GM19395 (cell line): ENCODE measurements at regions not wholly inside any gene's neighbourhood (a gene's known extent, or its start where the extent isn't known, plus 50 kb on each side); places are given as distances from the start of the nearest gene placed in this dataset.

ENCODE experiments used
- ATAC-seq: cut with Tn5 transposase; IDR thresholded peaks from one replicate; pipeline ENCODE4 v1.9.1; 2021; ENCODE audit warnings: mild to moderate bottlenecking, moderate library complexity; ENCODE audit not compliant: unreplicated experiment

DNA sequence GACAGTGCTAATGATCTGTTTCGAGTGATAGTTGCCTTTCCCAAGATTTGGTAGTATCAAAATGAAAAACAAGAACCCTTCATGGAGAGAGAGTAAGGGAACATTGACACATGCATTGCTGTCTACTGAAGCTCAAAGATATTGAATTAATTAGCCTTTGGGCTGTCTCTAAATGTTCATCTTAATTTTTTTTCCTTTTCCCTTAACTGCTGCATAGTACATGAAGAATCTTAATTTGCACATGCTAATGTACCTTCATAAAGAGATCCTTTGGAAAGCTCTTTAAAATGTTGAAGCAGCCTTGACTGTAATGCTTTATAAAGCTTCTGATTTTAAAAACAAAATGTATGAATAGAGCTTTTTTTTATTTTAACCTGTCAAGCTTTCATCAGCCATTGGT lies 452.2 kb downstream of the TUSC7 start:
- ATAC-seq = no peak

DNA sequence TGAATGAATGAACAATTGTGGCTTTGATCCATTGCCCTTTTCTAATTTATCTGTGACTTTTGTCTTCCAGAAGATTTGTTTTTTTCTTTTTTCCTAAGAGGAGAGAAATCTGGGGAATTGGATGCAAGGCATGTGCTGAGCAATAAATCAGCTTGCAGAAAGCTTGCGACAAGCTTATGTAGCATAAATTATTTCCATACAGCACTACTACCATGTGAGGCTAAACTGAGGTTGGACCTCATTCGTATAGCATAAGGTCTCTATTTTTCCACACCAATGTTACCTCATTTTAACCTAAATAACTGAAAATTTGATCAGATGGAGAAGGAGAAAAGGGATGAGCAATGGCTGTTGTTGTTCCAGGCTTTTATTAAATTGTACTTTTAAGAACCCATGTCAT lies 455.6 kb downstream of the TUSC7 start:
- ATAC-seq = no peak

DNA sequence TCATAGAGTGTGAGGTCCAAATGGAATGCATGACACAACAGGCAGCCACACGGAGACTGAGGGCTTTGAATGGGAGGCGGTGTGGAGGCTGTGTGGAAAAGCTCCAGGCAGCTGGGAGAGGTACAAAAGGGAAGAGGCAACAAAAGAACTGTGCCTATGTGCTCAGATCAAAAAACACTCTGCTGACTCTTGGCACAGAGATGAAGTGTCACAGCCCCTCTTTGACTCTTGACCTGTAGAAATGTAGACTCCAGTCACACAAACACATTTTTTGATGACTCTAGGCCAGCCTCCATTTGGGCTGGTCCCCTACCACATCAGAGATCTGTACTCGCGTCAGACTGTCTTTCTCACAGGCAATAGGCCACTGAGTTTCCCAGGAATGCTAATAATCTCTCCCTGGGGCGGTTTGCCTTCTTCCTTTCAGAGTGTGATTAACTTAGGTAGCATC lies 456.0 kb downstream of the TUSC7 start:
- ATAC-seq = no peak

DNA sequence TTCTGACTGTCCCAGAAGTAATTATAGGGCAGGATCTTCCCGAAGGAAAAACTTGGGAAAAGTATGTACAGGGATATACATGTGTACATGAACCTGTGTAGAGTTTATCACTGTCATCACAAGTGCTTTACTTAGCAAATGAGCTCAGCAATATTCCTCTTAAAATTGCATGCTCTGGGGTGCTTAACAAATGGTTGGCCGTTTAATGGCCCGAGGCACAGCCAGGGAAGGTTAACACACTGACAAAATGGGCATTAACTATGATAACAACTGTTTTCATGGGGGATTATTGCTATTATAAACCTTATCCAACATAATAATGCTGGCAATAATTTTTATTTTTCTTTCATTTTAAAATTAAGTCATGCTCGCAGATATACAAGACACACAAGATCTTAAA lies 459.3 kb downstream of the TUSC7 start:
- ATAC-seq = no peak

DNA sequence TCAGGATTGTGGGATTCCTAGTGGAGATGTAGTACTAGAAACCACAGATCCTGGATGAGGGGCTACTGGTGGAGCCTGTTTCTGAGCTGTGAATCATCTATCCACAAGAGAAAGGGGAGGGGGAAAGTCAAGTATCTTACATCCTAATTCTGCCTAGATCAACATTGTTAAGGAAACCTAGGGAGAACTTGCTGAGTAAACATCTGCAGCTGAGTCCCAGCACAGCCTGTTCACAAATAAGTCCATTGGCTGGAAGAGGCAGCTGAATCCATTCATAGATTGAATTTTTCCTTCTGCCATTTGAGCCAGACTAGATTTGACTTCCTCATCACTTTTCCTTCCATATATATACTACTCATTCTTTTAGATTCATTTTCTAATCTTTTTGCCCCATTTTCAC lies 460.5 kb downstream of the TUSC7 start:
- ATAC-seq = no peak

DNA sequence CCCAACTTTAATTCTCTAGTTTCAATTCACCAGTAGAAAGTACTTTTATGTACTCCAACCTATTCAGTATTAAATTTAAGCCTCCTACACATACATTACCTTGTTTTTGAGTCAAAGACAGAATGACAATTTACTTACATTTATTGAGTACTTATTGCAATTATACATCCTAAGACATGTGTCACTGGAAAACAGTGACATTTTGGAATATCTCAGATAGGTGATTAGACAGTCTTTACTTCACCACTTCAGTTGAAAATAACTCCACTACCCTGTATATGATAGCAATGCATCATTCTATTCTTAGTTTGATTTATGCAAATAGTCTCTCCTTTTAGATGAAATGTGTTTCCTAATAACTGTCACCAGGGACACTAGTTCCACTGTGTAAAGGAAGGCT lies 461.5 kb downstream of the TUSC7 start:
- ATAC-seq = no peak

DNA sequence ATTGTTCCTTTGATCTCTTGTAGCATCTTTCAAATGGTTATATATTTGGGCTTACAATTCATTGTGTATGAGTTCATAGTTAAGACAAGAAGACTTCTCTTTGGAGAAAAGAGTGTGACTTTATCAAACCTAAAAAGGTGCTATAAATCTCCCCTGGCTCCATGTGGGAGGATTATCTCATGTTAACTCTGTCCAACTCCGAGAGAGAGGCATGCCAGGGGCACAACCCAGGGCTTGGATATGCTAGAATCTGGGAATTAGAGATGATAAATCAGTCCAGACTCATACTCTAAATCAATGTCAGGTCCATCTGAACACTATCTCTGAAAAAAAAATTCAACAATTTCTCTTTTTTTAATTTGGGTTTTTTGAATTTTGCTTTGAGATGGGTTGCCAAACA lies 462.8 kb downstream of the TUSC7 start:
- no peak for ATAC-seq

DNA sequence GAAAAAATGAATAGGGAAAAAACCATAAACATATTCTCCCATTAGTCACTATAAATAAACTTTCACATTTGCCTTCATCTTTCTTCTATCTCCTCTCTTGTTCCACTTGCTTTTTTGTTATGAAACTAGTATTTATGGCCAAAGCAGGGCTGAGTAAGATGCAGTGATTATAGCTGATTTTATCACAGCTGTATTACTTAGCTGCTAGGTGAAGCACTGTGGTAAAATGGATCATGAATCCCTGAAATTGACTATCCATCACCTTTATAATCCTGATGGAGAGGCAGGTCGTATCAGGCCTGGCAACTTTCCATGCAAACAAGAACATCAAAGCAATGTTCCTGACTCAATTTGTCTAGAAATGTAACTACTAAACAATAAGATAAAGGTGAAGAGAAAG lies 471.6 kb downstream of the TUSC7 start:
- no peak for ATAC-seq

DNA sequence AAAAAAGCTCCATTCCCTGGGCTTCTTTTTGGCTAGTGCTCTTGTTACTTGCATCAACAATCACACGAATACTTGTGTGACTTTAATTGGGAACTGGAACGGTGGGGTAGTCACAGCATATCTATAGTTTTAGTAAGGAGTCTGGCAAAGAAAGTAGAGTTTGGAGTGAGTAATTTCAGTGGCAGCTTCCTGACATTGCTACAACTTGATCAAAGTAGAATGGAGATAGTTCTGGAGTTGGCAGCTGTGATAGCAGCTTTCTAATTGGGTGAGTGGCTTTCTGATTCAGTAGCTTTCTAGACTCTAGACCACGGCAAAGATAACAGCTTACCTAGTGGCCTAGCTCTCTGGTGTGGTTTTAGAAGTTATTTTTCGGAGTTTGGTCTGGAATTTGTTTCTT lies 475.0 kb downstream of the TUSC7 start:
- no peak for ATAC-seq

DNA sequence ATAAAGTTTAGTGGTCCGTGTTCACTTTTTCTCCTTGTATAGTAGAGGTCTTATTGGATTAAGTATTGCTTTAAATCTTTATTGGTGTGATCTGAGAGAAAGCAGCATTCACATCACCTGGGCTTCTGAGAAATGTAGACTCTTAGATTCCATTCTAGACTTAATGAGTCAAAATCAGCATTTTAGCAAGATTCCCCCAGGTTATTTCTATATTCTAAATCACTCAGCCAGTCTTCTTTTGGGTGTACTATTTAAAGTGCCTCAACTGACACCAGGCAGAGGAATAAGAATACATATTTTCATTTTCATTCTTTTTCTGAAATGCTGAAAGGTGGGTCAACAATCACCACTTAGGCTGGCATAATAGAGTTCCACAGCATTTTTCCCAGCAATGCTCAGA lies 481.7 kb downstream of the TUSC7 start:
- no peak for ATAC-seq

DNA sequence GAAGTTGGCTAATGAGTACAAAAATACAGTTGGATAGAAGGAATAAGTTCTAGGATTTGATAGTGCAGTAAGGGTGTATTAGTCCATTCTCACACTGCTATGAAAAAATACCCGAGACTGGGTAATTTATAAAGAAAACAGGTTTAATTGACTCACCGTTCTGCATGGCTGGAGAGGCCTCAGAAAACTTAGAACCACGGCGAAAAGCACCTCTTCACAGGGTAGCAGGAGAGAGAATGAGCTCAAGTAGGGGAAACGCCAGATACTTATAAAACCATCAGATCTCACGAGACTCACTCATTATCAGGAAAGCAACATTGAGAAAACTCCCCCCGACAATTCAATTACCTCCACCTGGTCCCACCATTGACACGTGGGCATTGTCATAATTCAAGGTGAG lies 483.3 kb downstream of the TUSC7 start:
- ATAC-seq = no peak

DNA sequence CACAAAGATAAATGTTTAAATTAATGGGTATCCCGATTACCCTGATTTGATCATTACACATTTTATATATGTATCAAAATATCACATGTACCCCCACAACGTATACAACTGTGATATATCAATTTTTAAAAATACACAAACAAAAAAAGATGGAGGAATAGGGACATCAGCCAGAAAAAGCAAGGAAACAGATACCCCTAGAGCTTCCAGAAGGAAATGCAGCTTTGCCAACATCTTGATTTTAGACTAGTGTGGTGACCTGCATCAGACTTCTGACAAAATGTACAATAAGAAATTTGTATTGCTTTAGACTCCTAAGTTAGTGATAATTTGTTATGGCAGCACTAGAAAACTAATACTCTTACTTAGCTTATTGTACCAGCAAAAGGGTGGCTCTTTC lies 483.8 kb downstream of the TUSC7 start:
- ATAC-seq = no peak

DNA sequence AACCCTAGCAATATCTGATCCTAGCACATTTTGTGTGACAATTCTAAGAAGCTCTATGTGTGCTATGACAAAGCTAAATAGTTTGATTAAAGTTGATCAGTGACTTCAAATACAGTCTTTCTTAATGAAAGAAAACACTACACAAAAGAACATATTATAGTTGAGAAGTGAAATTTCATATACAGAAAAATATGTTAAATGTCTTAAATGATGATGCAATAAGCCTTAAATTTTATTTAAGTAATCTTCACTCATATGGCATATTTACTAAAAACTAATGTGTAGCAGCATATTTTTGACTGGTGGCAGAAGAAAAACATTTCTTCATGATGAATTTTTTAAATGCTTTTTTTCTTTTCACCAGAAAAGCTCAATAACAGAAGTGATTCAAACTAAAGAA lies 485.5 kb downstream of the TUSC7 start:
- no peak for ATAC-seq

DNA sequence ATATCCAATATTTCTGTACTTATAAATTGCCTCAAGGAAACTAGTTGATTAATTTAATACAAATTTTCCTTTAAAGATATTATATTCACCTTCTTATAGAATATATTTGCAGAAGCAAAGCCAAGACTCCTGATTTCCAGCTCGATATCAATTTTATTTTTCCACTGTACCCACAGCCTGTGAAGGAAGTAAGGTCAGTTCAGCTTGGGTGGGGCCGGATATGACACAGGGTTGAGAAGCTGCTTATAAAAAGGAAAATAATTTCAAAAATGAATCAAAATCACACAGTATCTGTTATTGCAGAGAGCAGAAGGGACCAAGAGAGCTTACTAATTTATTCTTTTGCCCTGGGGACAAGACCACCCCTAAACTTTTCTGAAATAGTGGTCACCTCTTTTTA lies 491.4 kb downstream of the TUSC7 start:
- no peak for ATAC-seq

DNA sequence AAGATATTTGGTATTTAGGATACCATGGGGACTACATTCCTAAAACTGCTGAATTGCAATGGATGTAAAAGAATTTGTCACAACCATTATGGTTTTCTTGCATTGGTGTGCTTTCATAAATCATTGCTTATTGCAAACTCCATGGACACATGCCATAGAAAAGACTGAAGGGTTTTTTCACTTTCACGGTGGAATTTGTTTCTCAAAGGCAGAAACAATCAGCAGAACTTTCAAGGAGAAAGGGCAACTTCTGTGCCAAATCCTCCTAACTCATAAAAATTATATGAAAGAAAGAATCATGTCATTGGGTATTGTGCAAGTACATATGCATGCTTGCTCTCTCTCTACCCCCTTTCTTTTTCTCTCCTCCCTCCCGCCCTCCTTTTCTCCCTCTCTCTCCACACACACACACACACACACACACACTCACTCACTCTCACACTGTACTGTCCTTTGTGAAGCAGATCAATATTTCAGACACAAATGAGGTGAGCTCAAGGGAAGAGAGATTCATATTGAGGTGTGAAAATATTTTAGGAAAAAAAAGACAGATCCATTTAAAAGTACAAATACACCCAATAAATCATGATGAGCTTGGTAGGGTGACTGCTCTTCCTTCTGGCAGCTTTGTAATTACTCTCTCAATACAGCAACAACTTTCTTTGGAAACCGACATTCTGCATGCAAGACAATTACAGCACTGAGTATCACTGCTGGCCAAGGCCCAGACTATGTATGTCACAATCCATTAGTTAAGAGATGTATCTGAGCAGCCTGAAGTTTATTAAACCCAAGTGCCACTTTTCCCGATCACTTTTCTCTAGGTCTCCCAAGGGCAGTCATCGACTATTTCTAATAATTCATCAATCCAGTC lies 492.6 kb downstream of the TUSC7 start:
- no peak for ATAC-seq

DNA sequence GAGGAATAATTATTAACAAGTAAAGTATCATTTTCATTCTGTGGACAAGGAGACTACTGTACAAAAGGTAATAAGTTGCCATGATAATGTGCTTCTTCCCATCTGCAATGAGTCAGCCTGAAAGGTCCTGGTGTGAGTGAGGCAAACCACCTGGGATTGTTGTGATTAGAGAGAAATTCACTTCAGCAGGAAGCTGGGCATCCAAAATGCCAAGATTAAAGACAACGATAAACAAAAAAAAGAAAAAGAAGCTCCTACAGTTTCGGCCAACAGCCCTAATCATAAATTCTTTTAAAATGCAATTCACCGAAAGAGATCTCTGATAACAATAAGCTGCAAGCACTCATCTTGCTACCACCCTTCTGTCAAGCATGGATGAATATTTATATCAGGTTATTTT lies 507.8 kb downstream of the TUSC7 start:
- ATAC-seq = no peak

DNA sequence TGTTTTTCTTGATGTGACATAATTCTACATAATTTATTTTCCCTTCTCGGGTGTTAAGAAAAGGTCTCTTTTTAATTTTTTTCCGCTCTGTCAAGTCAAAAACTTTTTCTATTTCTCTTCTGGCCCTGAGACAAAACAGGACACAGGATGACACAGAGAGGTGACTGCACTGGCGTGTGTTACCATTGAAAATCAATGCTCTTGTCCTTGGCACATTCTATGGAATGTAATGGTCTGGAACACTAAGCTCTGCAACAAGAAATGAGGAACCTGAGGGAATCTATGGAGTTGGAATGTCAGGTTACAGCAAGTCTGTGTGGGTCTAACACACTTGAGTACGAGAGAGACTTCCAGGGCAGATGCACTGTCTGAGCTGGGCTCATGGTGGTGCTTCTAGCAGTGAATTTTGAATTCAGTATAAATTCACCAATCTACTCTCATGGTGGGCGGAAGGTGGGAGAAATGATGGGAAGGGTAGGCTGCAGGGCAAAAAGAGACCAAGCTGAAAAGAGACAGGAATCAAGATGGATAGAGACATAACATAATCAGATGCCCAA lies 508.3 kb downstream of the TUSC7 start:
- no peak for ATAC-seq

DNA sequence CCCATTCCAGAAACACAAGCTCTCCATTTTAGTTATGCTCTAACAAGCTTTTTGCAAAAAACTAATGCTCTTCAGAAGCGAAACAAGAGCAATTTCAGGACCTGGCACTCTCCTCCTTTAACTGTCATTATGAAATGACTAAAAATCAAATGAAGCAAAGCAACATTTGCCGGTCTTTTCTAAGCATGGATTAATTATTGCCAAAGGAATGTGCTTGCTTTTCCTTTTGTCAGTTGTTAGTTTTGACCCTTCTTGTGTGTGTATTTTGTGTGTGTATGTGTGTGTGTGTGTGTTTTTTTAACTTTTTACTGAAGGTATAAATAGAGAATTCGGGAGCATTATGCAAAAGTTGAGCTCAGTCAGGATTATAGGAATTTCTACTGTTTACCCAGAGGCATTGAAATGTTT lies 509.1 kb downstream of the TUSC7 start:
- no peak for ATAC-seq

DNA sequence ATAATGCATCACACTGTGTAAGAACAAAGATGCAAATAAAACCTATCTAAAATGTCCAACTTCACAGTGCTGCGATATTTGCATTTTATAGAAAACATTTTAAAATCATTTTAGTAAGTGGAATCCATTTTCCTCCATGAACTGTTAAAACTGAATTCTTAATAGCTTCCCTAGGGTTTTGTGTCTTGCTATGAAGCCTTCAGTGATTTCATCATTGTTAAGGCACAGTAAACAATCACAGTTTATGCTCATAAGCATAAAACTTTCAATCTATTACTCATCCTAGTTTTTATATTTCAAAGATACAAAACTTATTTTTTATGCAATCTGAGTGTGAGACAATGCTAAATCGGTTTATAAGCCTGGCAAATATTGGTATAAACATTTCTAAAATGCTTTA lies 509.7 kb downstream of the TUSC7 start:
- ATAC-seq = no peak

DNA sequence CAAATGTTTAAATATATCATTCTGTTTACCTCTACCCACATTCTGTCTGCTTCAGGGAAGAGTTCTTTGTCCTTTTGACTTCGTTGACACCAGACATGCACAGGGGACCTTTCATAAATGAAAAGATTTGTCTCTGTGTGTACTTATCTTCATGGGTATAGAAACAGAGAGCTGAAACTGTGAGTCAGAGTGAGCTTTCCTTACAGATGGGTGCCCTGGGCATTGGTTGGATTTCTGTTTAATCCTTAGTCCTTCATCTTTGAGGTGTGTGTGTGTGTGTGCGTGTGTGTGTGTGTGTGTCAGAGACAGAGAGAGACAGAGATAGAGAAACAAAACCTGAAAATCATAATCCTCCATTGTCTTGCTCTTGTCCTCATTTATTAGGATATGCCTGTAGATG lies 517.4 kb downstream of the TUSC7 start:
- ATAC-seq = no peak

DNA sequence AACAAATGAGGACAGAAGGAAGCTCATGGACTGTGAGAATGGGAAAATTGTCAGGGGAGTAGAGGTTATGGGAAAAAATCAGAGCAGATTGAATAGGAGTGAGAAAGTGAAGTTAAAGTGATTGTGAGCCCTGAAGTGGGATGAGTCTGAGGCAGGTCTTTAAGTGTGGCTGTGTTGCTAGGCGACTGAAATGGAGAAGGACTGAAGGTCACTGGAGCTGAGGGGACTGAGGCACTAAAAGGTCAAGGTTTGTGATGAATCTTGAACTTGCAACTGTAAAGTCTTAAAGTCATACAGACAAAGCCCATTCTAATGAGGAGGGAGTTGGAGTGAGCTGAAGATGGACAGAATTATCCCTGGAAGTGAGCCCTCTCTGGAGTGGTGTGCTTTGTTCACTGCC lies 518.9 kb downstream of the TUSC7 start:
- no peak for ATAC-seq

DNA sequence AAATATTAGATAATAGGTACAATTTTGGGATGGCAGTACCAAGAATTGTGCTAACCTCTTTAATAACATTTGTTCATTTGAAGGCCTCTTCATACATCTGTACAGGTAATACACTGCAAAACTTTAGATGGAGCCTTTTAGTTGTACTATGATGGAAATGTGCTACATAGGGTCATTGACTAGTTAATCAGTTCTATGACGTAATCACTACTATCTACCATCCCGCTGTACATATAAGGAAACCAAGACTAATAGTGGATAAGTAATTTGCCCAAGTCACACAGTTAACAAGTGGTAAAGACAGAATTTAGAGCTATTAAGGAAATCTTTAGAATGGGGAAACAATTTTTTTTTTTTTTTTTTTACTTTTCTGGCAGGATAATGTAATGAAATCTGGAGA lies 521.3 kb downstream of the TUSC7 start:
- no peak for ATAC-seq

DNA sequence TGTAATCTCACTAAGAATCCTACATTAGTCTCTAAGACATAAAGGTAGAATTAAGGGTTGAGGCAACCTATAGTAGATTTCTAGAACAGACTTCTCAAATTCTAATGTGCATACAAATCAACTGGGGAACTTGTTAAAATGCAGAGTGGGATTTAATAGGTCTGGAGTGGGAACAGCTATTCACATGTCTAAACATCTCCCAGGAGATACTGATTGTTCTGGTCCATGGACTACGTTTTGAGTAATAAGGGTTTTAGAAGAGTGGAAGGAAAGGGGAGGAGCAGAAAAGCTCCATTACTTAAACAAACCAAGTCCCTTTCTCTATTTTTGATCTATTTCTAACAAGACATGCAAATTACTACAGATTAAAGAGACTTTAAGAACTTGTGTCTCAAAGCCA lies 524.8 kb downstream of the TUSC7 start:
- no peak for ATAC-seq
